Adrenal gland (tissue), 9 donors: ENCODE measurements at regions not wholly inside any gene's neighbourhood (a gene's known extent, or its start where the extent isn't known, plus 50 kb on each side); places are given as distances from the start of the nearest gene placed in this dataset.

ENCODE experiments used
- DNase-seq, 7 donors: peaks; one replicate each; pipeline ENCODE4 v3.0.0-alpha.2; 2019 to 2020
- H3K27ac ChIP-seq, 5 donors: fragments of 200-600 bp; sonication (generic) in 4 of 5; 1 replicate in 3 of 5; 2 replicates in 2 of 5; pipeline versions ENCODE4 v1.5.1 to v1.8.0; 2016 to 2020; ENCODE audit warnings: mild to moderate bottlenecking in 1 of 5
- H3K27me3 ChIP-seq: fragments of 200-600 bp; 2 replicates; pipeline ENCODE4 v1.8.0; 2021
- H3K36me3 ChIP-seq, 2 donors: fragments of 200-600 bp; replicated peaks in 1 of 2; 1 replicate in 1 of 2; 2 replicates in 1 of 2; pipeline versions ENCODE4 v1.5.1 to v1.8.0; 2018 to 2022
- H3K4me1 ChIP-seq, 2 donors: fragments of 200-600 bp; replicated peaks in 1 of 2; 1 replicate in 1 of 2; 2 replicates in 1 of 2; pipeline versions ENCODE4 v1.5.1 to v1.8.0; 2018 to 2021
- H3K4me3 ChIP-seq, 4 donors: fragments of 200-600 bp; sonication (generic) in 3 of 4; one replicate each; pipeline ENCODE4 v1.5.1; 2016 to 2018
- H3K9me3 ChIP-seq, 3 donors: fragments of 200-600 bp; sonication (generic) in 1 of 3; replicated peaks in 1 of 3; 1 replicate in 2 of 3; 2 replicates in 1 of 3; pipeline versions ENCODE4 v1.5.1 to v1.8.0; 2016 to 2021
- POLR2A ChIP-seq, 2 donors: fragments of 450-650 bp; IDR thresholded peaks; one replicate each; pipeline ENCODE4 v1.6.1; 2017; ENCODE audit warnings: antibody characterized with exemption in 2 of 2, mild to moderate bottlenecking in 2 of 2, moderate library complexity in 1 of 2
- WGBS, 4 donors: extraction: QIAGEN DNeasy Blood & Tissue Kit in 2 of 4; methylation state at CpG; one replicate each; pipeline versions ENCODE4 v1.1.5 to v1.1.7; 2013 to 2017; 5-methylcytosine and 5-hydroxymethylcytosine counted together
- intact Hi-C, 2 donors: fragments of 100-400 bp; cut with DNase I; formaldehyde crosslinking; loops; one replicate each; pipeline versions ENCODE4 v1.14.1 to v1.15.0; 2022 to 2023
- TF ChIP-seq, protein P1 (sequence below), 6 experiments: fragments of 450-650 bp in 4 of 6; fragments of 200-600 bp in 2 of 6; sonication (generic) in 1 of 6; IDR thresholded peaks; 1 replicate in 5 of 6; 2 replicates in 1 of 6; pipeline versions ENCODE4 v1.5.1 to v1.8.0; 2016 to 2021; ENCODE audit warnings: antibody characterized with exemption in 6 of 6, mild to moderate bottlenecking in 2 of 6, moderate library complexity in 1 of 6
- donor health status: healthy with polysubstance abuse.
- donor health status: Bipolar disorder and iron deficiency.
- donor health status: DM: yes; HTN: yes; CAD: no.
- donor health status: DM: no; HTN: no; CAD: no.
- donor health status: DM: no; HTN: no; CAD: no.

DNA sequence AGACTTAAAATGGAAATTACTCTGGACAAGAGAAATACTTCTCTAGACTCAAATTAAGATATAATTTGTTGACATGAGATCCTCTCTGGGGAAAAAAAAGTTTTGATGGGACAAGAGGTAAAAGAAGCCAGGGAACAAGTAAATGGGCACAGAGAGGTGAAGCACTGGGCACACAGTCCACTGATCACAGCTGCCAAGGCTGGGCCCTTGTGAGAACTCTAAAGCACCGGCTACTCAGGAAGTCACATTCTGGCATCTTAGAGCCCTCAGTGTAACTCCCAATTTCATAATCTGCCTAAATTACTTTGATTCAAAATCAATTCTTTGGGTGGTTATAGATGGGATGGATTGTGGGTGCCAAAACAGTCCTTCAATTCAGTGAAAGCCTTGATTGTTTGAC is 123.2 kb upstream of the CACNA2D1 start:
- TF ChIP-seq POLR2A (IDR thresholded peaks at IDR 0.05) = no peak
- TF ChIP-seq, protein P1, sequence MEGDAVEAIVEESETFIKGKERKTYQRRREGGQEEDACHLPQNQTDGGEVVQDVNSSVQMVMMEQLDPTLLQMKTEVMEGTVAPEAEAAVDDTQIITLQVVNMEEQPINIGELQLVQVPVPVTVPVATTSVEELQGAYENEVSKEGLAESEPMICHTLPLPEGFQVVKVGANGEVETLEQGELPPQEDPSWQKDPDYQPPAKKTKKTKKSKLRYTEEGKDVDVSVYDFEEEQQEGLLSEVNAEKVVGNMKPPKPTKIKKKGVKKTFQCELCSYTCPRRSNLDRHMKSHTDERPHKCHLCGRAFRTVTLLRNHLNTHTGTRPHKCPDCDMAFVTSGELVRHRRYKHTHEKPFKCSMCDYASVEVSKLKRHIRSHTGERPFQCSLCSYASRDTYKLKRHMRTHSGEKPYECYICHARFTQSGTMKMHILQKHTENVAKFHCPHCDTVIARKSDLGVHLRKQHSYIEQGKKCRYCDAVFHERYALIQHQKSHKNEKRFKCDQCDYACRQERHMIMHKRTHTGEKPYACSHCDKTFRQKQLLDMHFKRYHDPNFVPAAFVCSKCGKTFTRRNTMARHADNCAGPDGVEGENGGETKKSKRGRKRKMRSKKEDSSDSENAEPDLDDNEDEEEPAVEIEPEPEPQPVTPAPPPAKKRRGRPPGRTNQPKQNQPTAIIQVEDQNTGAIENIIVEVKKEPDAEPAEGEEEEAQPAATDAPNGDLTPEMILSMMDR (IDR thresholded peaks at IDR 0.05) = no peak
- H3K27ac ChIP-seq = no peak overlapping the region
- no peaks in the 10 kb centered on the region for H3K4me1 ChIP-seq
- H3K36me3 ChIP-seq = no peaks in the 10 kb centered on the region
- DNase-seq = no peak
- 8 to 18% (median 16%) methylated on average over 1 of the region's 1 CpG for WGBS, 4 donors
- no peaks in the 10 kb centered on the region for H3K27me3 ChIP-seq
- intact Hi-C loops = no loop called here
- H3K9me3 ChIP-seq = no peaks in the 10 kb centered on the region
- H3K4me3 ChIP-seq = no peak overlapping the region

DNA sequence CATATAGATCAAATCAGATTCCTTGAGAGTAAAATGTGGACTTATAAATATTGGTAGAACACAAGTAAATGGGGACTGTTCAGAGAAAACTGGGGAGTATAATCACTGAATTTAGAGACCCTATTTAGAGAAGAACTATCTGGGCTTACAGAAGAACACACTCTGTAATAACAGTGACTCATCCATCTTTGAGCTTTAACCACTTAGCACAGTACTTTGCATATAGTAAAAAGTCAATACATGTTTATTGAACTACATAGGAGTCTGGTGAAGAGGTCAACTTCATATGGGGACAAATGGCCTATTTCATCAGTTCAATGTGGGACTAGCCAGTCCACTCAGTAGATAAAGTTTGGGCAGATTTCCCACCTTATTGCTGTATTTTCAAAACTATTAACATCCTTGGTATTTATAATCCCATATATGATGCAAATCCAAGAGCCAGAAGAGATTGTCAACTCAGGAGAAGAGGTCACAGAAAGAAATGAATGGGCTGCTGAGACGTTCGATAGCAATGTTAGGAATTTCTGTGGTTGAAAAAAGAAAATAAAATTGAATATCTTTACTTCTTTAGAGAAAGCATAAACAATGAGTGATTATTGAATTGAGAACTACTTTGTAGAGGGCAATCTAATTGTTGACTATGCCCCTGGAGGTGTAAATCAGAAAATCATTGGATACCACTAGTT is 119.3 kb upstream of the CACNA2D1 start:
- H3K9me3 ChIP-seq = no peaks in the 10 kb centered on the region
- H3K4me3 ChIP-seq = no peak overlapping the region
- no peaks in the 10 kb centered on the region for H3K27me3 ChIP-seq
- no peak for DNase-seq
- H3K27ac ChIP-seq = no peak overlapping the region
- no peak for TF ChIP-seq POLR2A (IDR thresholded peaks at IDR 0.05)
- TF ChIP-seq, protein P1 (IDR thresholded peaks at IDR 0.05) = no peak
- 83 to 87% (median 83%) methylated on average over 2 of the region's 2 CpGs for WGBS, 4 donors
- H3K4me1 ChIP-seq = no peaks in the 10 kb centered on the region
- H3K36me3 ChIP-seq = no peaks in the 10 kb centered on the region
- intact Hi-C loops = no loop called here

DNA sequence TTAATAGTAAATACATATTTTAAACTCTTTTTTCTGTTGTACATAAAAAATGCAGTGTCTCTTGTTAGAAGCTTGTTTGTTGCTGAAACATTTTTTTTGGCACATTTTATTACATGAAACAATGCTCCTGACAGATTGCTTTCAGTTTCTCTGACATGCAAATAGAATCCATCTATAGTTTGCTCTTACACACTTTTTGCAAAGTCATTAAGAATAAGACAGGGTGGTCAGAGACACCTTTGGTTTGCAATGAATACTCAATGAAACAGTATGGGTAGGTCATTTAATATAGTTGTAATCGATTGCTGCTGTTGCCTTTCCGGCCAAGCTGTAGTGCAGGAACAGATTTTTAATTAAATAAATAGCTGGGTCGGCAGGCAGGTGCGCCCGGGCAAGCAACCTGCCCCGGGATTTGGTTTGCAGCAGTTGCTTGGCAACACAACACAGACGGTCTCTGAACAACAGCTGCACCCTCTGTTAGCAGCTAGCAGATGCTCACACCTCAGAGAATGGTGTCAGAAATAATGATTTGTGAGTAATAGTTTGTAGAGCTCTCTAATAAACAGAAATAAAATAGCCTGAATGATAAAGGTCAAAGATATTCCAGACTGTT is 115.7 kb upstream of the CACNA2D1 start:
- 26 to 44% (median 38%) methylated on average over 7 of the region's 7 CpGs for WGBS, 4 donors
- no peak for TF ChIP-seq POLR2A (IDR thresholded peaks at IDR 0.05)
- TF ChIP-seq, protein P1 (IDR thresholded peaks at IDR 0.05) = no peak

DNA sequence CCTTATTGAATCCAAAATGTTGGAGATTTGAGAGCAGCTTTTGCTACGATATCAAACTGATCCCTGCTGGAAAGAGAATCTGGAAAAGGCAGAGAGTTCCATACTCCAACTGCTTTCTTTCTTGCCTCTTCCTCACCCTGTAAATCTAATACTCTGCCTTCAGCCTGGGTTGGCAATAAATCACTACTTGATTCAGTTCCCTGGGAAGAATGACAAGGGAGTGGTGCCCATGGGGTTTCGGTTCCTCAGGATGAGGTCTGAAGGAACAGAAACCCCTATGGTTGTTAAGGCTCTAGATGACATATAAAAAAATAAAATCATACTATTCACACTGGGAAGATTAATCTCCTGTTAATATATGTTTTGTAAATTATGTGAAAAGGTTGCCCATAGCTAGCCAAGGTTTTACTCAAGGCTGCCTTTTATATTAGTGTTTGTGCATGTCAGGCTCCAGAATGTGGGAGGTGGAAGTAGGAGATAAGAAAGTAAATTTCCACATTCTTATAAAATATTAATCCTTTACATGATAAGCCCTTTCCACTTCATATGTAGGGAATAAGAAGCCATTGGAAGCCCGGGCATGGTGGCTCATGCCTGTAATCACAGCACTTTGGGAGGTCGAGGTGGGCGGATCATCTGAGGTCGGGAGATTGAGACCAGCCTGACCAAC is 106.2 kb upstream of the CACNA2D1 start:
- TF ChIP-seq POLR2A (IDR thresholded peaks at IDR 0.05) = no peak
- intact Hi-C loops = no loop called here
- H3K9me3 ChIP-seq = no peaks in the 10 kb centered on the region
- no peak for DNase-seq
- H3K36me3 ChIP-seq = no peaks in the 10 kb centered on the region
- WGBS, 4 donors = 68 to 80% (median 71%) methylated on average over 6 of the region's 6 CpGs
- H3K27me3 ChIP-seq = peaks cover 5% of the 10 kb centered on the region
- no peak overlapping the region for H3K27ac ChIP-seq
- no peaks in the 10 kb centered on the region for H3K4me1 ChIP-seq
- H3K4me3 ChIP-seq = no peak overlapping the region

More for the DNA sequence above, 115.7 kb upstream of the CACNA2D1 start:
- no peak overlapping the region for H3K27ac ChIP-seq
- H3K4me3 ChIP-seq = no peak overlapping the region
- intact Hi-C loops = no loop called here
- H3K9me3 ChIP-seq = no peaks in the 10 kb centered on the region
- H3K27me3 ChIP-seq = no peaks in the 10 kb centered on the region
- no peaks in the 10 kb centered on the region for H3K4me1 ChIP-seq
- DNase-seq = peak in 1 of 7 donors; percentile 66
- H3K36me3 ChIP-seq = no peaks in the 10 kb centered on the region
